DOHH2 (cell line): ENCODE measurements at regions not wholly inside any gene's neighbourhood (a gene's known extent, or its start where the extent isn't known, plus 50 kb on each side); places are given as distances from the start of the nearest gene placed in this dataset.

ENCODE experiments used
- H3F3A ChIP-seq: fragments of 200-600 bp; sonication (generic), shearing (Covaris generic); 2 replicates; pipeline ENCODE4 v1.6.0; 2016; ENCODE audit warnings: antibody characterized with exemption, mild to moderate bottlenecking; ENCODE audit not compliant: control insufficient read depth, insufficient read depth
- H3K27ac ChIP-seq: fragments of 200-600 bp; sonication (generic); 2 replicates; pipeline ENCODE4 v1.5.1; 2014; ENCODE audit warnings: low read depth, mild to moderate bottlenecking, low read length, moderate library complexity
- H3K27me3 ChIP-seq: fragments of 200-600 bp; sonication (generic); 2 replicates; pipeline ENCODE4 v1.6.1; 2014; ENCODE audit warnings: mild to moderate bottlenecking, low read length, mixed read lengths; ENCODE audit not compliant: control insufficient read depth
- H3K36me3 ChIP-seq: fragments of 200-600 bp; sonication (generic); 2 replicates; pipeline ENCODE4 v1.6.1; 2014; ENCODE audit warnings: mild to moderate bottlenecking, low read length, moderate library complexity, mixed read lengths; ENCODE audit not compliant: control insufficient read depth
- H3K4me1 ChIP-seq: fragments of 200-600 bp; sonication (generic); 2 replicates; pipeline ENCODE4 v1.6.1; 2014; ENCODE audit warnings: mild to moderate bottlenecking, low read length, mixed read lengths; ENCODE audit not compliant: control insufficient read depth
- H3K4me2 ChIP-seq: fragments of 200-600 bp; sonication (generic); 2 replicates; pipeline ENCODE4 v1.6.0; 2014; ENCODE audit warnings: mild to moderate bottlenecking, low read length, moderate library complexity
- H3K4me3 ChIP-seq: fragments of 200-600 bp; sonication (generic); 2 replicates; pipeline ENCODE4 v1.5.1; 2014; ENCODE audit warnings: mild to moderate bottlenecking, low read length, mixed read lengths
- H3K79me2 ChIP-seq: fragments of 200-600 bp; sonication (generic); 2 replicates; pipeline ENCODE4 v1.6.1; 2014; ENCODE audit warnings: mild to moderate bottlenecking, low read length, mixed read lengths; ENCODE audit not compliant: control insufficient read depth
- H3K9me2 ChIP-seq: fragments of 200-600 bp; sonication (generic); replicated peaks from 2 replicates; pipeline ENCODE4 v1.6.1; 2014; ENCODE audit warnings: mild to moderate bottlenecking, low read length, mixed read lengths; ENCODE audit not compliant: control insufficient read depth
- H3K9me3 ChIP-seq: fragments of 200-600 bp; sonication (generic); 2 replicates; pipeline ENCODE4 v1.6.1; 2014; ENCODE audit warnings: antibody characterized with exemption, low read length, mixed read lengths; ENCODE audit not compliant: control insufficient read depth, insufficient read depth
- H4K20me1 ChIP-seq: fragments of 200-600 bp; sonication (generic); 2 replicates; pipeline ENCODE4 v1.6.0; 2014; ENCODE audit warnings: low read depth, mild to moderate bottlenecking, antibody characterized with exemption, low read length, moderate library complexity; ENCODE audit not compliant: control insufficient read depth, insufficient read depth
- EZH2phosphoT487 ChIP-seq: fragments of 200-600 bp; sonication (generic); IDR thresholded peaks from 2 replicates; pipeline ENCODE4 v1.6.1; 2017; ENCODE audit warnings: borderline replicate concordance, mild to moderate bottlenecking, antibody characterized with exemption, low read length, moderate library complexity, mixed read lengths
- TF ChIP-seq, protein P1 (sequence below): fragments of 200-600 bp; sonication (generic); IDR thresholded peaks from one replicate; pipeline ENCODE4 v1.5.1; 2014; ENCODE audit warnings: antibody characterized with exemption, mild to moderate bottlenecking, low read depth, low read length; ENCODE audit not compliant: poor library complexity, severe bottlenecking

DNA sequence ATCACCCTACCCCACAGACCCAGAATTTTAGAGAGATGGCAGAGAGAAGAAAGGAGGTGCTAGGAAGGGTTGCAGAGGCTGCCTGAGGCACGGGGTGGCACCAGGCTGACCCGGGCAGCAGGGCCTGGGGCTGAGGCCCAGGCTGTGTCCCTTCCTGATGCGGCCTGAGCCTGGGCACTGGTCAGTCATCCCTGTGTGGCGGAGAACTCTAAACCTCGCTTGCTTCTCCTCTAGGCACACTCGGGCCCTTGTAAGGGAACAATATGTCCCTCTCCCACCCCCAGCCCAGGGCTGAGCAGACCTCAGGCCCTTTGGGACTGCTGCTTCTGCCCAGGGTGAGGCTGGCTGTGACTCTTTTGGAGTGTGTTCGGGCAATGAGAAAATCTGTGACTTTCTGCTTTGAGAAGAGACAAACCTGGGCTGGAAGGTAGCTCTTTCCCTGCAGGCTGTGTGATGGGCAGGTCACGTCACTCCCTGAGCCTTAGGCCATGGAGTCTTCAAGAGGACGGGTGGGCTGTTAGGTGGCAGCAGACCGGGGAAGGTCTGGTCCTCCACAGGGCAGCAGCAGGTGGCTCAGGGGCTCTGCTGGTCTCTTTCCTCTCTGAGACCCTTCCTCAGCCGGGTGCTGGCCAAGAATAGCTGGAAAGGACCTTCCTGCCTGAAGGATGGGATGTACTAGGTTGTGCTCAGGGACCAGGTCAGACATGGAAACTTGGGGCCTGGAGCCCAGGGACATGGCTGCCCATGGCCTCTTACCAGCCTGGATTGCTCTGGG is 96.8 kb downstream of the GLI2 start:
- Histone ChIP-seq H3K27ac (no peak overlapping the region), H3F3A (no peaks in the 10 kb centered on the region), H3K4me2 (no peak overlapping the region), H3K4me3 (no peak overlapping the region), H3K4me1 (no peaks in the 10 kb centered on the region), H3K27me3 (no peaks in the 10 kb centered on the region), H3K36me3 (no peaks in the 10 kb centered on the region), H4K20me1 (no peaks in the 10 kb centered on the region), H3K9me3 (no peaks in the 10 kb centered on the region), H3K9me2 (no peaks in the 10 kb centered on the region), H3K79me2 (no peaks in the 10 kb centered on the region)
- TF ChIP-seq, protein P1, sequence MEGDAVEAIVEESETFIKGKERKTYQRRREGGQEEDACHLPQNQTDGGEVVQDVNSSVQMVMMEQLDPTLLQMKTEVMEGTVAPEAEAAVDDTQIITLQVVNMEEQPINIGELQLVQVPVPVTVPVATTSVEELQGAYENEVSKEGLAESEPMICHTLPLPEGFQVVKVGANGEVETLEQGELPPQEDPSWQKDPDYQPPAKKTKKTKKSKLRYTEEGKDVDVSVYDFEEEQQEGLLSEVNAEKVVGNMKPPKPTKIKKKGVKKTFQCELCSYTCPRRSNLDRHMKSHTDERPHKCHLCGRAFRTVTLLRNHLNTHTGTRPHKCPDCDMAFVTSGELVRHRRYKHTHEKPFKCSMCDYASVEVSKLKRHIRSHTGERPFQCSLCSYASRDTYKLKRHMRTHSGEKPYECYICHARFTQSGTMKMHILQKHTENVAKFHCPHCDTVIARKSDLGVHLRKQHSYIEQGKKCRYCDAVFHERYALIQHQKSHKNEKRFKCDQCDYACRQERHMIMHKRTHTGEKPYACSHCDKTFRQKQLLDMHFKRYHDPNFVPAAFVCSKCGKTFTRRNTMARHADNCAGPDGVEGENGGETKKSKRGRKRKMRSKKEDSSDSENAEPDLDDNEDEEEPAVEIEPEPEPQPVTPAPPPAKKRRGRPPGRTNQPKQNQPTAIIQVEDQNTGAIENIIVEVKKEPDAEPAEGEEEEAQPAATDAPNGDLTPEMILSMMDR, result no peak
- no peak for TF ChIP-seq EZH2phosphoT487

DNA sequence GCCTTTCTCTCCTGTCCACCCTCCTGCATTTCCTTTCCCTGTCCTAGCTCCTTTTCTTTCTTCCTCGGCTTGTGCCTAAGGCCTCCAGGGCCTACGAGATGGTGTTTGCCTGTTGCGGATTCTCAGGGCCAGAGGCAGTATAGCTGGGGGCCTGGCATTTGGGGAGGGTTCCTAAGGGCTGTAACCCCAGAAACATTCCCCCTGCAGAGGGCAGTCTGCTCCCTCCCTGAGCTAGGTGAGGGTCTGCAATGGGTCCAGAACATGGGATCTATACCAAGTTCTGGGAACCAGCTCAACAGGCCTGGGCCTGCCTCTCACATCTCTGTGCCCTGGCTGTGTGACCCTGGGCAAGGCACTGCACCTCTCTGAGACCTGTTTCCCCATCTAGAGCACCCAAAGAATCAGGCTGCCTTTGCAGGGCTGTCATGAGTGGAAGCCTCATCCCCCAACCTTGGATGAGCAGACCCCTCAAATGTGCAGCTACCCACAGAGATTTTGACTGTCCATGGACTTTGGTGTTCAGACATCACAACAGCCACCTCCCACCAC is 97.5 kb downstream of the GLI2 start:
- no peaks in the 10 kb centered on the region for H3F3A ChIP-seq
- H3K9me3 ChIP-seq, result no peaks in the 10 kb centered on the region
- H3K27ac ChIP-seq, result no peak overlapping the region
- no peak overlapping the region for H3K4me2 ChIP-seq
- no peaks in the 10 kb centered on the region for H3K4me1 ChIP-seq
- no peaks in the 10 kb centered on the region for H4K20me1 ChIP-seq
- no peaks in the 10 kb centered on the region for H3K36me3 ChIP-seq
- H3K4me3 ChIP-seq, result no peak overlapping the region
- no peaks in the 10 kb centered on the region for H3K9me2 ChIP-seq
- H3K79me2 ChIP-seq, result no peaks in the 10 kb centered on the region
- H3K27me3 ChIP-seq, result no peaks in the 10 kb centered on the region
- no peak for TF ChIP-seq EZH2phosphoT487
- TF ChIP-seq, protein P1, result peak; percentile 12

DNA sequence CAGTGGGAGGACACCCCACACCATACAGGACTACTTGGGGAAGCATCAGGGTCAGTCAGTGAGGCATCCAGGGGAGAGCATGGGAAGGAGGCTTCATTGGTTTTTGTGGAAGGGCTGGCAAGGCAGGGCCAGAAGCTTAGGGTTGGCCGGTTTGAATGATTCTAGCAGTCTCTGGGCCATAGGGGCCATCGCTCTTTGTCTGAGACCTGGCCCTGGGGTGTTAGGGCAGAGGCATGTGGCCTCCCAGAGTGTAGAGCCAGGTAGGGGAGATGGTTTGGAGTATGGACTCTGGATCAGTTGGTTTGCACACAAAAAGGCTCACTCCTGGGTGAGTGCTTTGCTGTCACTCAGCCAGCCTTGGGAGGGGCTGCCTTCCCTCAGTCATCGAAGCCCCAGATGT is 98.5 kb downstream of the GLI2 start:
- no peak for TF ChIP-seq EZH2phosphoT487
- TF ChIP-seq, protein P1, result no peak
- Histone ChIP-seq H3K4me2 (no peak overlapping the region), H3K4me1 (no peaks in the 10 kb centered on the region), H3K27me3 (no peaks in the 10 kb centered on the region), H4K20me1 (no peaks in the 10 kb centered on the region), H3K9me3 (no peaks in the 10 kb centered on the region), H3K9me2 (no peaks in the 10 kb centered on the region), H3K4me3 (no peak overlapping the region), H3K79me2 (no peaks in the 10 kb centered on the region), H3F3A (no peaks in the 10 kb centered on the region), H3K36me3 (no peaks in the 10 kb centered on the region), H3K27ac (no peak overlapping the region)
